ENCODE measurements at regions not wholly inside any gene's neighbourhood (a gene's known extent, or its start where the extent isn't known, plus 50 kb on each side); places are given as distances from the start of the nearest gene placed in this dataset.

DNA sequence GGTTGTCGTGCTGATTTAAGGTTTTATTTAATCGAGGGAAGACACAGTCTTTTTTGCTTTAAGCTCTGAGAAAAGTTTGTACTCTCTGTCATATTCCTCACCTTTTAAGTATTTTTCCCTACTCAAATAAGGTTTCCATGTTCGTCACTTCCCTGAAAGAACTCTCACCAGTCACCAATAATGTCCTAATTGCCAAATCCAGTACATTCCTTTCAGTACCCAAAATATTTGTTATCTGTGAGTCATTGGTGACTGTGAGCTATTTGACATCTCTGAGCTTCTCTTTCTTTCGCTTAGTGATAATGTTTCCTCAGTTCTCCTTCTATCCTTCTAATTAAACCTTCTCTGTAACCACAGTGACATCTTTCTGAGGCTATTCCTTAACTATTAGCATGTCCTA, 874.2 kb upstream of the ADGRL2 start:
- no peak for DNase-seq (ENCODE audit: low read depth, low spot score)

DNA sequence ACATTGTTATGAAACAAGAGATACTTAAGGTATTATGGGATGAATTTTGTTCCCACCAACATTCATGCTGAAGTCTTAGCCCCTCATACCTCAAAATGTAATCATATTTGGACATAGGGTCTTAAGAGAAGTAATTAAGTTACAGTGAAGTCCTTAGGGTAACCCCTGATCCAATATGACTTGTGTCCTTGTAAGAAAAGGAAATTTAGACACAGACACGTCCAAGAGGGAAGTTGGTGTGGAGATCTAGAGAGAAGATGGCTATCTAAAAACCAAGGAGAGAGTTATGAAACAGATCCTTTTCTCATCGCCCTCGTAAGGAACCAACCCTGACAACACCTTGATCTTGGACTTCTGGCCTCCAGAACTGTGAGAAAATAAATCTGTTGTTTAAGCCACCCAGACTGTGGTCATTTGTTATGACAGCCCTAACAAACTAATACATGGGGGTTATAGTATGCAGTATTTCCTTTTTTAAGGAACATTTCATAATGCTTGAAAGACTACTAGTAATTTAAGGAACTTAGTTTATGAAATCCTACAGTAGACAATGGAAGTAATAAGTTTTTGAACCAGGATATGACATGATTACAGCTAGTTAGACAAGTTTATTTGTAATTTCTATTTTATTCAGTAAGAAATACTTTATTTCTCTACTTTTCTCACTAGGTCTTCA, 875.5 kb upstream of the ADGRL2 start:
- no peak for DNase-seq (ENCODE audit: low read depth, low spot score)

DNA sequence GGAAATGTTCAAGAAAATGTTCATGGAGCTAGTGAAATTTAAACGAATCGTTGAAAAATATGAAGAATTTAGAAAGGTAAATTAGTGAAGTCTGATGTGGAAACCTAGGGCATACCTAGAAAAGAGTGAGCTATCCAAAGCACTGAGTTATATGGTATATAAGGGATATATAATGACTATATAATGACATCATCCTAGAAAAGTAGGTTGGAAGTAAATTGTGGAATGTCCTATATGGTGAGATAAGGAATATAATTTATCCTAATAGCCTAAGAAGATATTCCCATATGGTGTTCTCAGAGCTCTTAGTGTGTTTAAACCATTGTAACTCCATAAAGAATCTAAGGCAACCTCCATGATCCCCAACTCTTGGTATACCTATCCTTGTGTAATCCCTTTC, 876.4 kb upstream of the ADGRL2 start:
- no peak for DNase-seq (ENCODE audit: low read depth, low spot score)

DNA sequence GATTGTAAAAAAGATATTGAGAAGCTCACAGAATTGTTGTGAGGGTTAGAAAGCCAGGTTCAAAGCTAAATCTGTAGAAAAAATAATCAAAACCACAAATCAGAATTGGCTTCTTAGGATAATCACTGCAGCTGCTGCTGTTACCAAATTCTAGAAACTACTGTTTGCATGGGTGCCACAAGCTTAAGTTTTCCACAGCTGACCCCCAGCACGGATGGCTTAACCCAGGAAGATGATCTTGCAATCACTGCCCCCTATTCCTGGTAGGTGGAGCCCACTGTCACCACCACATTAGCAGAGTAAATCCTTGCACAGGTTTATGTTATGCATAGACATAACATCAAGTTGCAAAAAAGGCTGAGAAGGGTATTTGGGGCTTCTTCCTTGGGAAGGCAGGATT, 877.8 kb upstream of the ADGRL2 start:
- DNase-seq (ENCODE audit: low read depth, low spot score) = no peak

DNA sequence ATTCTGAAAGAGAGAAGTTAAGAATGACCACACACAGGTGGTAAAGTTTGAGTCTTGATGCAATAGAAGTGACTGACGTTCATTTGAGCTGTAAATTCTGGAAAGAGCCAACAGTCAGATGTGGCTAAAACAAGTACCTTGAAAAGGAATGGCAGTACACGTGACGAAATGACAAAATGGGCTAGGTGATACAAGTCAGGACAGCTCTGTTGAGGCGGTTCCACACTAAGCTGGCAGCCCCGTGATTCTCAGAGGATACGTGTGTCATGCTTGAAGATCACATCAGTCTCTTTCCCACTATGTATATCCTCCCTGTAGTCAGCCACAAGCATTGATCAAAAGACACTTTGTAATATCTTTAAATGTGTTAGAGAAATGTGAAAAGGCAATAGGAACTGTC, 881.3 kb upstream of the ADGRL2 start:
- DNase-seq (ENCODE audit: low read depth, low spot score) = no peak

DNA sequence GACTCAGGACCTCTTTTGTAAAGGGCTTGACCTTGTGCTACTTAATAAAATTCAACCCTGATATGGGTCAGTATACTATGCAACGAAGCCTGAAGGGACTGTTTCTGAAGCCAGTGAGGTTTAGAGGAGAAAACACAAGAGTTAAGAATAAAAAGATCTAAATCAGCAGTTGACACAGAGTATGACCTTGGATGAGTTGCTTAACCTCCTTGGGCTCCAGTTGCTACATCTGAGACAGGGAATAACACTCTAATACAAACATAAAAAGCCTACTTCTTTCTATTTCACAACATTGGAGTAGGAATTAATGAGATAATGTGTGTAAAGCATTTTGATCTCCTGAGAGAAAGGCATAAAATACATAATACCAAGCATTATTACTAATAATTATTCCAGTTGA, 882.4 kb upstream of the ADGRL2 start:
- DNase-seq (ENCODE audit: low read depth, low spot score) = no peak

DNA sequence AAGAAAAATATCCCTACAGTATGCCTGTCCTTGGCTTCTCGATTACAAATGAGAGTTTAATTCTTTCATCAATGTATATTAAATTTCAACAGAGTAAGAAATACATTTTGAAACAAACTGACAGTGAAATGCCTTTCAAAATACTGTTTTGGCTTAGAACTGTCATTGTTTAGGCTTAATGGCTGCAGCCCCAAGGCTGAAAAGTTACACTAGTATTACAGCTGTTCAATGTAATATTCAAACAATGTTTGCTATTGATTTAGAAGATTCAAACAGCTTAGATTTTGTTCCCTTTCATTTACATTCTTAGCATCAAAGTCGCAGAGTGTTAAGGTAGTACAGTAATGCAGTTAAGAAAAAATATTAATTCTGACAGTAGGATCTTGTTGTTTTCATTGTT, 882.9 kb upstream of the ADGRL2 start:
- no peak for DNase-seq (ENCODE audit: low read depth, low spot score)

DNA sequence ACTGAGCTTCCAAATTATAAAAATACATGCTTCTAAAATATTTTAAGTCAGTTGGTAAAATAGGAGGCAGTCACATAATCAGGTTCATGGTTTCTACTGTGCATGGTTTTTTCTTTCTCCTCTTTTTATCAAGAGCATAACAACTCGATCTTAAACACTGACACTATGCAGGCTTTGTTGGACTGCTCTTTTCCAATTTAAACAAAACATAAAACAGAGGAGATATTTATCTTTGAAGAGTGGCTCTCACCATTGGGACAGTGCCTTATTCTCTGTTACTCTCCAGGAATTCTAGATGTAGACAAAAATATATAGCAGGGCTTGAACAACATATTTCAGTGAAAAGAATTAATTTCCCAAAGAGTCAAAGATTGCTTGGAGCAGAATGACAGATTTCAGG, 883.5 kb upstream of the ADGRL2 start:
- DNase-seq (ENCODE audit: low read depth, low spot score) = no peak

DNA sequence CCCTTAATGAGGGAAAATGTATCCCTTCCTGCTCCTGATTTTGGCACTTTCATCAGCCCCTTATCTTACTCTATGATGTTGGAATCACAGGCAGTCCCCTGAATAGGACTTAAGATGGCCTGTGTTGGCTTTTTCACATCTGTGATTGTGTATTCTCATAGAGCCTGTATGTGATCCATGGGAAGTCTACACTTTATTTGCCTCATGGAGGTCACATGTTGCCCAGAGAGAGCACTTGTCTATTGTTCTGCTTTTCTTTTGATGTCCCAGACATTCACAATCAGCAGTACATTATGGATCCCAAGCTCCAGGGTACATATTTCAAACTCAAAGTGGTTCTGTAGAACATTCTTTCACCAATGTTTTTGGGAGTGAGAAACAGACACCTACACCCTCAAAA, 885.2 kb upstream of the ADGRL2 start:
- DNase-seq (ENCODE audit: low read depth, low spot score) = no peak

DNA sequence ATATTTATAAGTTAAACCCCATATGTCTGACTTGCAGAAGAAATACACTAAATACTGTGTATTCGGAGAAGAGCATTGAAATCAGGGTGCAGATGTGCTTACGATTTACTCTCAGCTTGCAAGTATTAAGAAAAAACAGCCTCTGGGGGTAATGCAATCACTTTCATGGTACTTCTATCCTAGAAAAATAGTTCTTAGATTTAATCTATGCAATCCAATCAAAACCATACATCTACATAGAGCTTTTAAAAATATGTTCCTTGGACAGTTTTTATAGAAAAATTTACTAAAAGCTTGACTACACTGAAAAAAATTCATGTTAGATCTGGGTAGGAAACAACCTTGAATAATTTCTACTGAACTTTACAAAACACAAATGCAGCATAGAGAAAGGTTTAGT, 890.3 kb upstream of the ADGRL2 start:
- no peak for DNase-seq (ENCODE audit: low read depth, low spot score)

DNA sequence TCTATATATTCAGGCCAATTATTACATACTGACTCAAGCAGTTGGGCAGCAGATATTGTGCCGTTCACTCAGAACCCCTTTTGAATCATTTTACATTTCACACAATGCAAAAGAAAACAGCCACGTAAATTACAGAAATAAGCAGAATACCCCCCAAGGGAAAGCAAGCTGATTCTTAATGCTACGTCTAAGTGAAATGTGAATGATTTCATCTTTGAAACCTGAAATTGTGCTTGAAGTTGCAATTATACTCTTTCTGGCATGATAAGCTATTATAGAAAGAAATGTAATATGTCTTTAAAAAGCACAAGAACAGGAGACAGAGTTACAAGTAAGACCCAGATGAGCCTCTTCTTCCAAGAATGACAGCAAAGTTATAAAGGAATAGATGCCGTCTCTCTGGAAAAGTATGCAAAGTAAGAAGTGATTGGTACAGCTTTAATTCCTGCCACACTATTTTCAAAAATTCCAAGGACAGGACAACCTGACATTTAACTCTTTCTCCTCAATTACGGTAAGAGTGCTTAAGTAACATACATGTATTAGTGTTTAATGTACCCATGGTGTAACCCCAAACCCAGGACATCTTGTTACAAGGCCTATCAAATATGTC, 891.5 kb upstream of the ADGRL2 start:
- no peak for DNase-seq (ENCODE audit: low read depth, low spot score)

DNA sequence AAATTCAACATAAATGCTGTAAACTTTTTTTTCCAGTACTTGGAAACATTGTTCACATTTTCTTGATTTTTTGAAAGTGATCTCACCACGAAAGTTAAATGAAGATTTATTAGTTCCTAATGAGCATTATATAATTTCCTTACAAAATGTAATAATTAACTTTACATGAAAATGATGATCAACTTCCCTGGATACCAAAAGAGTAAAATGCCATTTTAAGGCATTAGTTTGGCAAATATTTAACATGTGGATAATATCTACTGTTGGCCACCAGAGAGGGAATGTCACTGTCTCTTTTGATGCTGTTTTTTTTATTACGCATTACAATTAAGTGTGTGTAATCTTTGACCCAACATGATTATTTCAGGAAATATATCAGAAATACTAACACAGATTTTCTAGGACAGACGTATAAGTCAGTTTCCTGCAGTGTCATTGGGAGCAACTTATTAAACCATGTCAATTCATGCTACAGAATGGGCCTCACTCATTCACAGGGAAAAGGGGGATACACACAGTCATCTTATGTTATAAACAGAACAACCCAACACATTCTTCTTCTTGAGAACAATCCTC, 903.9 kb upstream of the ADGRL2 start:
- no peak for DNase-seq (ENCODE audit: low read depth, low spot score)

DNA sequence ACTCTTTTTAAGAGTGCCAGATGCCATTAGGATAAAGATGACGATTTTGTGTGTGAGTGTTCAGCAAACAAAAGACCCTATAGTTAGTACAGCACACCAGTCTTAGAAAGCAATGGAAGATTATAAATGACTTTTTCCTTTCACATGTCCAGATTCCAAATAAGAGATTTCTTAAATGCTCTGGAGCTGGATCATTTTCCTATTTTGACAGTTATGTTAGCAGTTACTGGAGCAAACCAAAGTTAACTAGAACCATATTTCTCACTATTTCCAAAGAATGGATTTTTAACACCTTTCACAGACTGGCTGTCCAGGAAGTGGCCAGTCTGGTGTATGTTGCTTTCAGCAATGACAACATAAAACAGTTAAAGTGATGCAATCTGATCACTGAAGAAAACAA, 905.8 kb upstream of the ADGRL2 start:
- no peak for DNase-seq (ENCODE audit: low read depth, low spot score)

DNA sequence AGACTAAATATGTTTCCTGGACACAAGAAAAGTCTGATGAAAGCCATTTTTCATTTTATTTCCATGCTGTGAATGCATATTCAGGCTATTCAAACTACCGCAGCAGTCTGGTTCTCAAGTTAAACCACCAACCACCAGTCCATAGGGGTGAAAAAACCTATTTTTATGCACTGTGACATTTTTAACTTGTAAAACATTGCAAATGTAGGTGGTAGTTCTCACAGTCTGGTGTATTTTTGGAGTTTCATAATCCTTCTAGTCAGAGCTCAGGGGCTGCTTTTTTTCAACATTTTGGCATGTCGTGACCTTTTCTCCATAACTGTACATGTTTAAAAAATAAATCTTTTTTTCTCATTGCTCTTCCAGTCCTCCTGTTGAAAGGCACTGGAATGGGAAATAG, 907.6 kb upstream of the ADGRL2 start:
- DNase-seq (ENCODE audit: low read depth, low spot score) = no peak

DNA sequence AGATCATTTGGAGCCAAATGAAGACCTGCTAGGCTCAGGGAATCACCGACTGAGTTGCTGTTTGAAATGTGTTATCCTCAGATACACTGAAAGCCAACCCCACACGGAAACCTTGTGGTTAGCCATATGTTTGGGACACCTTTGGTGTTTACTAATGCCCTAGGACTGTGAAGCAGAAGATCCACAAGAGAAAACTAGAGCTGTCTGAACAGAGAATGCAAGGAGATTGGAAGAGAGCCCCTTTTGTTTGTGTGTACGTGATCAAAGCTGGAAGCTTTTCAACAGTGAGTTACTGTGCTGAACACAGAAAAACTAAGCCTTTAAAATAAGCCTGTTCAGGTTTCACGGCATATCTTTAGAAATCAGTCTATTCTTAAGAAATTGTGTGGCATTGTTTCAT, 908.2 kb upstream of the ADGRL2 start:
- DNase-seq (ENCODE audit: low read depth, low spot score) = no peak

DNA sequence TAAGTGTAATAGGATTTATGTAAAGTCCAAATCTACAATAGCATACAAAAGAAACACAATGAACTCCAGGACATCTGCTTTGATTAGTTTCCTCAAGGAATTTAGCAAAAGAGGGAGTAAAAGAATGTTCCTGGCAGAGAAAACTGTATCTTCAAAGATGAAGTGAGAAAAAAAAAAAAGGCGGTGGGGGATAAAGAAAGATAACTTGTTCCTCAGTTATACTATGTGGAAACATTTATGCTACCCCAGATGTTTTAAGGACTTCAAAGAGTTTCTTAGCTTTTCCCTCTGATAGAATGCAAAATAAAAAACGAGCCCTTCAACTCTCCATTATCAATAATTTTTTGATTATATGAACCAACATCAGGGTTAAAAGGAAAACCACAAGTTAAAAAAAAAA, 908.9 kb upstream of the ADGRL2 start:
- DNase-seq (ENCODE audit: low read depth, low spot score) = no peak

DNA sequence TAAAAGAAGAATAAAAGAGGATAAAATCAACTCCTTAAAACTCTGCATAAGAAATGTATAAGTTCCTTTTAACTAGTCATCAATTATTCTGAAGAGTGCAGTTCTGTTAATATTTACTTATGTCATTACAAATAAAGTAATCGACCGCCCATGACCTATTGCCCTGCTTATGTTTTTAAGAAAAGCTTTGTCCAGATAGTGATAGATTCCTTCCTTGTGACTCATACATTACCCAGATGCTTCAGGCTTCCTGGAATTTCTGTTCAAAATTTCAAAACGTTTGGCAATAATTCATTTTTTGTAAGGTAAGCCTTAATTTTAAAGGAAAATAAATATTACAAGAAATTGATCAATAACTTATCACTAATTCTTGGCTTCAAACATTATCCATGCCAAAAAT, 918.2 kb upstream of the ADGRL2 start:
- no peak for DNase-seq (ENCODE audit: low read depth, low spot score)

DNA sequence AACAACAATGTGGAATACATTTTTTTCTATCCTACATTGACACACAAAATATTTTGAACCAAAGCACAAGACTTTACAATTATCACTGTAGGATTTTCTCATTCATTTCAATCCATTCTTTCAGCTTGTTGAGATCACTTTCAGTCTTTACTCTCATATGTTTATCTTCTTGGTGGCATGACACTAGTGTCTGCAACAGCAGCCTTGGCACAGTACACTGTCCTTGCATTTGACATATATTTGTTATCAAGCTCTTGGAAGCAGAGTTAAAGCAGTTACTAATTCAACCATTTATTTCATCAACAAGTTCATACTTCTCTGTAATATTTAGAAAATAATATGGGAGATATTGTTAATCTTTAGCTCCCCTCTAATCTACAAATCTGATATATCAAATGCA, 922.4 kb upstream of the ADGRL2 start:
- no peak for DNase-seq (ENCODE audit: low read depth, low spot score)

DNA sequence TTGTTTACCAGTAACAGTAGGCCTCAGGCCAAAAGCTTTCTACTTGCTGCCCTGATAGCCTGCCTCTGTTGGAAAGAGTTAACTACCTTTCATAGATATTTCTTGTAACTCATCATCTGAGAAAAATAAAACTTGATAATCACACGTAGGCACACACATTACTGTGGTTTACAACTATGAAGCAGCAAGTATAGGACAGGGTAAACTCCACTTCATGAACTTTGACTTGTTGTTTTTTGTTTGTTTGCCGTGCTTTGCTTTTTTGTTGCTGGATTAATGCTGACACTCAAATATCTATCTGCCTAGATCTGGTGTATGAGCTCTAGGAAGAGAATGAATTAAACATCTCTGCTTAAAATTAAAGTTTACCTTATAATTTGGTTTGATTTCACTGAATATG, 924.7 kb upstream of the ADGRL2 start:
- no peak for DNase-seq (ENCODE audit: low read depth, low spot score)

DNA sequence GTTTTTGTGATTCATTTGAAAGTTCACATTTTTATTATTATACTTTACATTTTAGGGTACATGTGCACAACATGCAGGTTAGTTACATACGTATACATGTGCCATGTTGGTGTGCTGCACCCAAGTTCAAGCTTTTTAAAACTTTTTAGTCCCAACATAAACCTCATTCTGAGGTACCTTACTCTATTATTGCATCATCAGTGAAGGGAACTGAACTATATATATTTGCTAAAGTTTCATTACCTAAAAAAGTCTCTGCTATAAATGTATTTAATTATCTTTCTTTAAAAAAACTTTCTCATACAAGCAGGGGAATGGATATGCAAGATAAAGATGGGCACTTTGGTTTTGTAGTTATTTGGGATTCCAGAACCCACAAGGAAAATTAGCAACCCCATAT, 931.4 kb upstream of the ADGRL2 start:
- DNase-seq (ENCODE audit: low read depth, low spot score) = no peak

DNA sequence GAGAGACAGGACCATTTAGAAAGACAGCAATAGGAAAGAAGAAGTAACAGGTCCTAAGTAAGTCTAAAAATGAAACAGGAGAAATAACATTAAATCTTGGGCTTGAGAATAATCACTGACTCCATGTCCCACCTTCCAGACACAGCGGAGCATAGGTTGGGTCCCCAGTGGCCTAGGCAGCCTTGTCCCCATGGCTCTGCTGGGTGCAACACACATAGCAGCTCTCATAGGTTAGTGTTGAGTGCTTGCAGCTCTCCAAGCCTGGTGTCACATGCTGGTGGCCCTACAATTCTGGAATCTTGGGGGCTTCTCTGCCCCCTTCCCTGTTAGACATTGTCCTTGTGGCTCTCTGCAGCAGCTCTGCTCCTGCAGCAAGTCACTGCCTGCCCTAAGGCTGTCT, 952.8 kb upstream of the ADGRL2 start:
- DNase-seq (ENCODE audit: low read depth, low spot score) = no peak

DNA sequence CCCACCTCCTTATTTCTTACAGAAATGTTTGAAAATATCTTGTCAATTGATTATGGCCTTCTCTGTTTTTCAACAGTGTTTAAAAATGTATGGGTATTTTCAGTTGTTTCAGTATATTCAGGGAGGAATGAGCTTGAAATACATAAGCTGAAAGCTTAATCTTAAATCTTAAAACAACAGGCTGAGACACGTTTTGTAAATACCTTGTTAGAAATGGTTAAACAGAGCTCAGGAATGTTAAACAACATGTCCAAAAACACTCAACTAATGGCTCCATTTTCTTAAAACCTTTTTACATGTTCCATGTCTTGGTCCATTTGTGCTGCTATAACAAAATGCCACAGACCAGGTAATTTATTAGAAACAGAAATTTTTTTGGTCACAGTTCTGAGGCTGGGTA, 953.8 kb upstream of the ADGRL2 start:
- DNase-seq (ENCODE audit: low read depth, low spot score) = no peak

DNA sequence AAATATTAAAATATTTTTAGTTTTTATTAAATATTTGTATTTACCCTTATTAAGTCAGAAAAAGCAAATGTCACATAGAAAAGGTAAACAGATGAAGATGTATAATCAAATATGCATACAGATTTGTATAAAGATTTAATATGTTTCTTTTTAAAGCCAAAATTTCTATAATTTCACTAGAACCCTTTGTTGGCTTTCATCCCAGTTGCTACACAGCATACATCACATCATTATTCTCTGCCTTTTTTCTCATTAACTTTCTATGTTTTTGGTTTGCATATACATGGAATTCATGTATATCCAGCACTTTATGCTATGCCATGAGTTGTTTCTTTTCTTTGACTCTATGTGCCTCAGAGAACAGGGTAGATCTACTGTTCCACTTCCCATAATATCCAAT, 957.9 kb upstream of the ADGRL2 start:
- no peak for DNase-seq (ENCODE audit: low read depth, low spot score)

DNA sequence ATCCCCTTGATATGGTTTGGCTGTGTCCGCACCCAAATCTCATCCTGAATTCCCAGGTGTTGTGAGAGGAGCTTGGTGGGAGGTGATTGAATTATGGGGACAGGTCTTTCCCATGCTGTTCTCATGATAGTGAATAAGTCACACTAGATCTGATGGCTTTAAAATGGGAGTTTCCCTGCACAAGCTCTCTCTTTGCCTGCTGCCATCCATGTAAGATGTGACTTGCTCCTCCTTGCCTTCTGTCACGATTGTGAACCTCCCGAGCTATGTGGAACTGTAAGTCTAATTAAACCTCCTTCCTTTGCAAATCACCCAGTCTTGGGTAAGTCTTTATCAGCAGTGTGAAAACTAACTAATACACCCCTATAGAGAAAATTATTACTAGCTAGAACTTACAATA, 959.5 kb upstream of the ADGRL2 start:
- DNase-seq (ENCODE audit: low read depth, low spot score) = no peak
